HG03039 (cell line): ENCODE measurements at regions not wholly inside any gene's neighbourhood (a gene's known extent, or its start where the extent isn't known, plus 50 kb on each side); places are given as distances from the start of the nearest gene placed in this dataset.
"Not testable (repeated sequence)": the region's sequence is repeated elsewhere in the genome, so short reads cannot be mapped to it uniquely, and the experiment has no call there.

ENCODE experiments used
- ATAC-seq: cut with Tn5 transposase; IDR thresholded peaks from one replicate; pipeline ENCODE4 v1.9.1; 2021; ENCODE audit warnings: mild to moderate bottlenecking, moderate library complexity; ENCODE audit not compliant: unreplicated experiment

DNA sequence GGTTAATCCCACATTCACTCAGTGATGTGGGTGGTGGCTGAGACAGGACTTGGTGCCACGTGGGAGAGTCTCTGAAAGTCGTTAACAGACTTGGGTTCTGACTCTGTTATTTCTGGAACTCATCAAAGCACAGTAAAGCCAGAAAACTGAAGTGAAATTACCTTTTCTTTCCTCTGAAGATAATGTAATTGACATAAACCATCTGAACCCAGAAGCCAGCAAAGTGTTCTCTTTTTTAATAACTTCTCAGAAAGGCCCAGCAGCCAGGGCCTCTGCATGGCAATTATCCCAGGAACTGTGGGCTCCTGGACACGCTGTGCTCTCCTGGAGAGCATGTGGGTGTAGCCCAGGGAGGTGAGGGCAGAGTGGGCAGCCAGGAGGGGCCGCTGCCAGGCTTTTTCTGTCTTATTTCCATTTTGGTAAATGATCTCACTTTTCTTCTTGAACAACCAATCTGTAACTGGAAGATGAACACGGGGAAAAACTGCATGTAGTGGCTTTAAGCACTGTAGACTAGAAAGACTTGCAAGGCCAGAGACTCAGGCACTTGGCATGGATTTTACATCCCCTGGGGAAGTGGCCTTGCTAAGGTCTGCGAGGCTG is 444.1 kb upstream of the TMEM132C start:
- ATAC-seq = no peak

DNA sequence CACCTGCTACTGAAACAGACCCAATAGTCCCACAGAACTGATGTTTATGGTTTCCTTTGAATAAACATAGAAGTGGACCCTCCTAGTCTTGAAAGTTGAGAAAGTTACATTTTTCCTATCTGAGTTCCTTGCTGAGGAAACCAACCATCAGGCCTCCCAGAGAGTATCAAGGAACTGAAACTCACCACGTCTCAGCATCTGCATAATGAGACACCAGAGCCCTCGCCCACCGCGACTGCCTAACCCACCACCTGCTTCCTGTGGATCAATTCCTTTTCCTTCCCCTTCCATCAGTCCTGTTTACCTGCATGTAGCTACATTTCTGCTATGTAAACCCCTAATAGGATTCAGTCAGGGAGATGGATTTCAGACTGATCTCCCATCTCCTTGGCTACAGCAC is 443.2 kb upstream of the TMEM132C start:
- no peak for ATAC-seq

DNA sequence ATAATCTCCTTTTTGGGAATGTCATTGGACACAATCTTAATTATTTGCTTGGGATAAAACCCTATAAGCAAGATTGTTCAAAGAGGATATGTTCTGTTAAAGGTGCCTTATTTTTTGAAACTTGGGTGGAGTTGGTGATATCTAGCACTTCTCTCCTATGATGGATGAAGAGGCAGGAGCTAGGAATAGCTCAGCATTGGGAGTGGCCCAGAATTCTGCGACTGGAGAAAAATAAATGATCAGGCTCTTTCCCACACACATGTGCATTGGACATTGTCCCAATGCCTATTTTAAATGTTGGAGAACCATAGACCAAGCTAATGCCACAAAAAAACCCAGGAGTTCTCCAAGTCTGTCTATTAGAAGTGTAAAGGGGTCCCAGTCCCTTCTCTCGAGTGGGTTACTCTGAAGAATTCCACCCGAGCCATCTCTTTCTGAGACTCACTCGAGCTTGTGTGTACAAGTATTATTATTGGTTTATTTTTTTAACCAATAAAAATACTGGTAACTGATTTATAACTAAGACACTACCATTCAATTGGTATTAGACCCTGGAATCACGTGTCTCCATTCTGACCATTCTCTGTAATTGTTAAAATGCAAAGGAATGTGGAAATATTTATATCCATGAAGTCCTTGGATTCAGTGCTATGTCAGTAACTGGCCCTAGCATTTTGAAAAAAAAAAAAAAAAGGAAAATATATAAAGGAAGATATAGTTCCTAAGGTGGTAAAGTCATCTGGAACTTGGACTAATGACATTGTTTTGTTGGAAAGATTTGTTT is 437.5 kb upstream of the TMEM132C start:
- ATAC-seq = no peak

DNA sequence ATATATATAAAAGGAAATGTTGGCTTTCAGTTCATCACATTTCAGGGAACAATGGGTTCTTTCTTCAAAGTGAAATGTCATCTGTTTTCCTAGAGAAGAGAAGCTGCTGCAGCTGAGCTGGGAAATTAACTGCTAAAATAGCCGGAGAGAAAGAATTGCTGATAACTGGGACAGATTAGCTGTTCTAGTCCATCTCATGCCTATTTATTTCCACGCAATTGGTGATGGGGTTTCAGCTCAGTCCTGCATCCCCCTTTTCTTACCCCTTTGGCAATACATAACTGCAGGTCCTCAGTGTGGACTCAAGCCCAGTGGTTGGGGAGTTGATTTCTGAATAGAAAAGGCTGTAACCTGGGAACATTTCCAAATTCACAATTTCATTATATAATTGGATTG is 436.9 kb upstream of the TMEM132C start:
- ATAC-seq = no peak

DNA sequence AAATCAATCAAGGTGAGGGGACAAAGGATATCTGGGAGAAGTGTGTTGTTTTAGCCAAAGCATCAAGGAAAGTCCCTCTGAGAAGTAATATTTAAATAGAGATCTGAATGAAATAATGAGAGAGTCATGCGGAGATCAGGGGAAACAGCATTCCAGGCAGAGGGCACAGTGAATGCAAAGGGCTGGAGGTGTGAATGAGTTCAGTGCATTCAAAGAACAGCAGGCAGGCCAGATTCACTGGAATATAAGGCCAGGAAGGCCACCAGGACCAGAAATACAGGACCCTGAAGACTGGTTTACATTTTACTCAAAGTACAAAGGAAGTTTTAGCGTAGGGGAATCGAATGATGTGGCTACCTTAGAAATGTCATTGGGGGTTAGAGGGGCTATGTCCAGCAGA is 436.2 kb upstream of the TMEM132C start:
- no peak for ATAC-seq

DNA sequence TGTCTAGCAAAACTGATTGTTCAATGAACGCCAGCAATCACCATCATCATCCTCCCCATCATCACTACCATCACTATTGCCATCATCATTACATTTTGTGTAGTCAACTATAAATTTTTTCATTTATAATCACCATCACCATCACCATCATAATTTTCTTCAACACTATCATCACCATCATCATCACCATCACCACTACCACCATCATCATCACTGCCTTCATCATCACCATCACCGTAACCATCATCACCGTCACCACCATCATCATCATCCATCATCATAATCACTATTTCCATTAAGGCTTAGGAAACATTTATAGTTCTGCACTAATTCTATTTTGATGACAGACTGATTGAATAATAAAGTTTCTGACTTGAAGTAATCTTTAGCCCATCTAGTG is 434.8 kb upstream of the TMEM132C start:
- no peak for ATAC-seq

DNA sequence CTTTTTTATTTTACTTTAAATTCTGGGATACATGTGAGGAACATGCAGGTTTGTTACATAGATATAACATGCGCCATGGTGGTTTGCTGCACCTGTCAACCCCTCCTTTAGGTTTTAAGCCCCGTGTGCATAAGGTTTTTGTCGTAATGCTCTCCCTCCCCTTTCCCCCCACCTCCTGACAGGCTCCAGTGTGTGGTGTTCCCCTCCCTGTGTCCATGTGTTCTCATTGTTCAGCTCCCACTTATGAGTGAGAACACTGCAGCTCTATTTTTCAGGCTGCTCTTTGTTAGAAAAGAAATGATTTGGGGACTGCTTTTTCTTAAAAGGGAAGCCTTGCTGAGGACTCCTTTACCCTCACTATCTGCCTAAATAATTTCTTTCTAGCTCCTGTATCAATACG is 430.2 kb upstream of the TMEM132C start:
- ATAC-seq = not testable (repeated sequence)

DNA sequence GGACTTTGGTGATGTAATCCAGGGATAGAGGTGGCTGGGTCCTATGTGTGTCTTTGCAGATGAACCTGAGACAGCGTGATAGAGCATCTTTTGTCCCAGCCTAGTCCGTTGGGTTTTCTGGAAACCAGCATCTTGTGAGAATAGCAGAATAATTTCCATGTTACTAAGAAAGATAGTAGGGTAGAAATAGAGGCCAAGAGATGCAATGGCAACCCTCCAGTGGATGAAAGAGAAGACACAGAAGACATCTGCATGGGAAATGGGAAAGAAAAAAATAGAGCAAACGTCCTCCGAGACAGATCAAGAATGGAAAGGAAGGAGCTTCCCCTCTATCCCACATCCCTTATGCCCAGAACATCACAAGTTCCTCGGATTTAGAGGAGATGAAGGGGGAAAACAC is 409.3 kb upstream of the TMEM132C start:
- no peak for ATAC-seq

DNA sequence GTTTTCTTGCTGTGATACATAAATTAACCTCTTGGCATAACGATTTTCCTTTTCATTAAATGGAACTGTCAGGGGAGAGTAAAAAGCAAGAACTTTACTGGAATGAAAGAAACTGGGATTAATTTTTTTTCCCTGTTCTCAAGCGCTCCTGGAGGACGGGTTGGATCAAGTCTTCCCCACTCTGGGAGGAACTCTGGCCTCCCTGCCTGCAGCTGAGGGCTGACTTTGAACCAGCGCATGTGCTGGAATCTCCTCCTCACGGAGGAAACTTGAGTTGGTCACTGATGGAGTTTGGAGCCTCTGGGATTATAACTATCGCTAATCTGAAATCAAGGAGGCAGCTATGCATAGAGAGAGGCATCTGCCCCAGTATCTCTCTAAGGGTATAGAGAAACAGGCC is 406.4 kb upstream of the TMEM132C start:
- no peak for ATAC-seq

DNA sequence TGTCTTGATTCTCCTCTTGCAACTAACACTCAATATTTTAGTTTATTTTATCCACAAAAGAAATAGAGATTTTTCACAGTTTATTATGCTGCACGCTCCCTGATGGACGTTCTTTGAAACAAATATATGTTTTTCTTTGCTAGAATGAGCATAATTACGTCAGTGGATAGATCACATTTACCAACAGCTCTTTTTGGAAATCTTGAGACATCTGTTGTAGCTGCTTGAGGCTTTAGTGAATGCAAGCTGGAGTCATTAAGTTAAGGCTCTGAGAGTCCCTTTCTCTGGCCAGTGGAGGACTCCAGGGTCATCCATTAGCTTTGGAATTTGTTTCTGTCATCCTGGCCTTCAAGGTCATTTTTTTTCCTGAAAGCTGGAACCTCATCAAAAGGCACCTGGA is 405.6 kb upstream of the TMEM132C start:
- ATAC-seq = no peak

DNA sequence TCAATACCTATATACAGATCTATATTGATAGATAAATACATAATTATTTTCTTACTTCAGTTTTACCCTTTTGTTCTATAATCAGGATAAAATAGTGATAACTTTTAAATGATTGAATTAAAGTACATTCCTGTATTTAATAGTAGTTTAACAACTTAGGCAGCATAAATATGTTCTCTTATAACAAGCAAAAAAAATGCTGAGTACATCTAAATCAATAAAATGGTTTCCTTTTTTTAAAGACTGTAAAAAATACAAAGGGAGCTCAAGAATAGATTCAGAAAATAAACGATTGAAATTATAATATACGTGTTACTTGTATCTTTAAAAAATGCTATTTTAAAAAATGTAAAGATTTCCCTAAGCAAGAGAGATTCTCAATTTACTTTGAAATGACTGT is 393.7 kb upstream of the TMEM132C start:
- ATAC-seq = no peak

DNA sequence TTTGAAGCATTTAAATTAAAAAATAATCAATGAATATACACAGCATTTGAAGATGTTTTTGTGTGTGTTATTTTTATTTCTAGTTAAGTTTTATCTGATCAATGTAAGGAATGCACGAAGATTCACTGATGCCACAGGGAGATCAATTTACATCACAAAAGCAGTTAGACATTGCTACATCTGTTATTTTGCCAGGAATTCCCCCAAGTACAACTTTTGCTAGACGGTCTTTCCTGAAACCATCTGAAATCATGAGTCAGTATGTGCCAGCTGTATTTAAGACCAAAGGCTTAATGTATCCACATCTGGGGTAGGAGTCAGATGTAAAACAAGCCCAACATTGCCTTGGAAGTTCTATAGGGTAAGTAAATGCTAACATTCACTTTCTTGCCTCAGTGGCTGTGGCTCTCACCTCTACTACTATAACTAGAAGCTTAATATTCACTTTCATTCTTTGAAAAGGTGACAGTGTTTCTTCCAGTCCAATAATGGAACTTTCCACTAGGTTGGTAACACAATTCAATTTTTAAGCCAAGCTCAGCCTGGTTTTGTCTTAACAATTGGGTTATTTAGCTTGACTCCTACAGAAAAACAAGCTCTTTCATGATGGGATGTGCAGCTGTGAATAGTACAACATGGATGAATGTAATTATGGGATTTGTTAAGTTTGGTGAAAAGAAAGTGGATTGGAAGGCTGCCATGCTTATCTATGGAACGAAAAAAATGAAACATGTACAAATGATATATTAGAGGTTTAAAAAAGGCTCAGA is 385.4 kb upstream of the TMEM132C start:
- ATAC-seq = no peak

DNA sequence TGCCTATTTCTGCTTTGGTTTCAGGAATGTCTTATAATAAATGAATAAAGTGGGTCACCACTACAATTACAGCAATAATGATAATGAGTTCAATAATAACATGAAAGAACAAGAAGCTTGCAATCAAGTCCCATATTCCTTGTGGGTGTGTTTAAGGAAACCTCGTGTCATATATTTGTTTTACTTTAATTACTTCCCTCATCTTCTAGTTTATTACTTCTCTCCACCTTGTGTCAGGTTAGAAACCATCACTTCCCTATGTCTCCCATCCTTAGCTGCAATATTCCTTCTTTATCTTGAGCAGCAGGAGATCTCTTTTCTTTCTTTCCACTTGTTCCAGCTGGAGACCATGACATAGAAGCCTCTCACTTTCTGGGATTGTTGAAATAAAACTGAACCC is 384.0 kb upstream of the TMEM132C start:
- ATAC-seq = no peak

DNA sequence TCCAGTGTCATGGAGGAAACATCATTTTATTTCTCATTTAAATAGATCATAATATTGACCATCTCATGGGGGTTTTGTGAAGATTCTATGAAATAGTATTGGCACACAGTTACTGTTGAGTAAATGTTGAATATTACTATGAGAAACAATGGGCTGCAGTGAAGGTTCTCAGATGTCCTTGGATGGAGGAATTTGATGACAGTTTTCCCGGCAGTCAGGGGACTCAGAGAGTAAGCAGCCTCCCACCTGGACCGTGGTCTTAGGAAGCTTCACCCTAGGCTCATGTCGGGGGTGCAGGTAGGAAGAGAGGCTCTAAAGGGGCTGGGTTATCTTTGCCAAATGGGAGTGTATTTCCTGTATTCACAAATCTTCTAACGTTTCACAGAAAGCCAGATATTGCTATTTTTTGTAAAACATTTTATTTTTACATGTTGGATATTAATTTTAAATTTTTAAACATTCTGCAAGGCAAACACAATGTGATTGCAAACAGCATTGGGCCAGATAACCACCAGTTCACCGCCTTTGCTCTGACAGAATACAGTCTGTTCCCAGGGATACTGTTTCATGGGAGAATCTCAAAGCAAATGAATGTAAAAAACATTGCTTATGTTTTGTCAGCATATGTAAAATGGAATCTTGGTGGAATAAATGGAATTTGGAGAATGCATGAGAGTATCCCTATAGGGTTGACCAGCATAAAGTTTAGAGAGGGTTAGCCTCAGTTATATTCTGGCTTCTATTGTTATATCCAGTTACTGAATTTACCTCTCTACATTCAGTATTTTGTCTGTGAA is 380.8 kb upstream of the TMEM132C start:
- no peak for ATAC-seq

DNA sequence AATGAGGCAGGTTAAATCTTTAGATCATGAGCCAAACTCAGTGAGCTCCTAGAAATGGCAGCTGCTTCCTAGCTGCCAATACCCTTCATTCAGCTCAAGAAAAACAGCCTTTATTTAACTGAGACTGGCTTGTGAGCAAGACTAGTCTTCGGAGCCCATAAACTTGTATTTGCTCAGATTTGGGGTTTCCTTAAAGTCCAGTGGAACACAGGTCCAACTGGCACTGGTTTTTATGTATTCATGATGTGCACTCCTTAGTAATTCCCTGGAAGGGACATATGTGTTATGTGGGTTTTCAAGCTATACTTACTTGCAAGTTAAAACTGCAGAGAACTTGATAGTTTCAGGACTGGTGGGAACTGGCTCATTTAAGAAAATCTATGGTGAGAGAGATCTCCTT is 380.1 kb upstream of the TMEM132C start:
- no peak for ATAC-seq

DNA sequence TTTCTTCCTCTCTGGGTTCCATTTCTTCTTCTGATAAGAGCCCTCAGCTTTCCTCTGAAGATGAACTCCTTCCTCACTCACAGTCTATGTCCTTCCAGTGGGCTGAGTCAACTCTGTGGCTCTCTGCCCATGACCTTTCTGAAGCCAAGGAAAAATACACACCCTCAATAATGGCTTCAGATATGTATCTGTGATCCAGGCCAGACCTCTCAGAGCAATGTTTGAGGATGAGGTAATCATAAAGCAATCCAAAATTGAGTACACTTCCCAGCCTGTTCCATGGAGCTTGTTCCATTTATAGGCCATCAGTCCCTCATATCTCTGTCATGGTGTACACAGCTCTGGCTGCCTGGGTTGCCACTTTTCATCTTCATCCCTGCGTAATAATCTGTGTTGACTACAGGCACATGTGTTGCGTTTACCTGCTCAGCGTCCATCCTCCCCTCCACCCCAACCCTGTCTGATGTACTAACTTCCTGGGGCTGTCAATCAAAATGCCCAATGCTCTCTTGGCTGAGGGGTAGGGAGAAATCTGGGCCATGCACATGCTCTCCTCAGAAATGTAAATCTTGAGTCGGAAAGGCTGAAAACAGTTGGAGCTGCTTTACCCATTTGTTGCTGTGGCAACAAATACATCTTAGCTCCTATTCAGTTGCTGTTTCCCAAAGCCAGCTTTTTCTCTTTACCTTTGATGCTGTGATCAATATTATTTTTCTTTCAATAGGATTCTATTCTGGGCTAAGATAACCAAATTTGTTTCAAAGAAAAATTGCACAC is 377.8 kb upstream of the TMEM132C start:
- no peak for ATAC-seq

DNA sequence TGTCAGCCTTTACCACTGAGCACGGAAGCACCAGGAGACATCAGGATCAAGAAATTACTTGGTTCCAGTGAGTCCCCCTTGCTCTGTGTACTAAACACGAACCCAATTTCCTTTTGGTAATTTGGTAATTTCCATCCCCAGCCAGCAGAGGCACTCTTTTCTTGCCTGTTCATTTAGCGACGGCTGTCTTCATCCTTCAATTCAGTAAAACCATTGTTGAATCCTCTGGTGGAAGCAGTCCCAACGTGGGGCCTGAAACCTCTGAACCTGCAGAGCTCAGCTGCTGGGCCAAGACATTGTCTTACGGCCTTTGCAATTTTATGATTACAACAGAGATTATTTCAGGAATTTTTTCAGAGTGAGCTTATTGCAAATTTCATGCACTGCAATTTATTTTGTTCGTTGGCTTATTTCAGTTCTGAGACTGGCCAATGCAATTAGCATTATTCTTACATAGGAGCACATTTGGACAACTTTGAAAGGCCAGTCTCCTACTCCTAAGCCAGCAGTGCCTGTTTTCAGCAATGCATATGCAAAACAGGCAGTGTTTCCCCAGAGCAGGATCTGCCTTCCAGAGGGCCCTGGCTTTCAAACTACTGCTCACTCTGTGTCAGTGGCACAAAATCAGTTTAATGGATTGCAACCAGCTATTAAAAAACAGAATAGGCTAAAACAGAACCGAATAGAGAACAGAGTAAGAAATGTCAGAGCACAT is 372.9 kb upstream of the TMEM132C start:
- no peak for ATAC-seq

DNA sequence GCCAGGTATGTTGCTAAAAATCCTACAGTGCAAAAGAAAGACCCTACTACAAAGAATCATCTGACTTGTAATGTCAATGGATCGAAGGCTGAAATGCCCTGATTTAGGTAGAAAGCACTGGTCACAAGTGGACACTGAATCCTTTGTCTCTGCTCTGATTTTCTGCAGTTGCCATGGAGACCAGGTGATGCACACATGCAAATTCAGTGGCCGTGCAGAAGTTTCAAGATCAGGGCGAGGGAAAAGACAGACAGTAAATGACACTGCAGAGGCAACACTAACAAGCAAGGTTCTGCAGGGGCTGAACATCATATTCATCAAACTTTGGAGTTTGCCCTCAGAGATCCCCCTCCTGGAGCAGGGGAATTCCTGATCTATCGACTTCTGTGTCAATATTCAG is 370.3 kb upstream of the TMEM132C start:
- ATAC-seq = no peak

DNA sequence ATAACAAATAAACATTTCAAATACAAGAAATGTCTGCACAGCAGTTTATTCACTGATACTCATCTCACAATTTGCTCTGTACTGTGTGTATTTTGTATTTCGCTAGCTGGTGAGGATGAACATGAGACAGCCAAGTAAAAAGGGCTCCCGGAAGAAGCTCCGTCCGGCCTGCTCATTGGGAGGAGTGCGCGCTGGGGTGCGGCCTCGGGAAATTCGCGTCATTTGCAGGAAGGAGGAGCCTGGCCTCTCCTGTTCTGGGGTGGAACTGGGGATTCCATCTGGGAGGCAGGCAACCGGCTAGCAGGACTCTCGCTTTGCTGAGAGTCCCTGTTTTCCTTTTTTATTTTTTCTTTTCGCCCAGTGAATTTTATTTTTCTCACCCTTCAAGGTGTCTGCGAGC is 368.4 kb upstream of the TMEM132C start:
- no peak for ATAC-seq

DNA sequence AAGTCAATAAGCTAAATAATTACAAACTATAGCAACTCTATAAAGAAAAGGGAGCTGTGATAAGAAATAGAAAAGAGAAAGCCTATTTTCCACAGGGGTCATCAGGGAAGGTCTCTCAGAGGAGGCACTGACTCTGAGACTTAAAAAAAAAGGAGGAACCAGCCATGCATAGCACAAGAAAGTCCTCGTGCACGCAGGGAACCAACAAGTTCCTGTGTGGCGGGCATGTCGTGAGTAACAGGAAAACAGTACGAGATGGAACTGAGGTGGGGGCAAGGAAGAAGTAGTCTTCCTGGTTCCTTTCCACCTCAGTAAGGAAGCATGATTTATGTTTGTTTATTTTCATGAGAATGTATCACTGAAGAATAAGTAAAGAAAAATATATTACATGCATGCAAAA is 367.0 kb upstream of the TMEM132C start:
- ATAC-seq = no peak
